H54 (cell line): ENCODE measurements at regions not wholly inside any gene's neighbourhood (a gene's known extent, or its start where the extent isn't known, plus 50 kb on each side); places are given as distances from the start of the nearest gene placed in this dataset.

Experiments used
- DNase-seq: peaks from one replicate; pipeline ENCODE4 v3.0.0; 2011; ENCODE audit warnings: low spot score, mixed read lengths; ENCODE audit not compliant: insufficient read length
- FAIRE-seq: peaks from 3 replicates; lab custom pipeline; 2011; peaks lifted over from hg19 to GRCh38; lab: Jason Lieb, UNC
- POLR2A ChIP-seq: IDR thresholded peaks from 2 replicates; pipeline ENCODE4 v1.6.1; 2011; ENCODE audit warnings: low read depth, mild to moderate bottlenecking, low read length

DNA sequence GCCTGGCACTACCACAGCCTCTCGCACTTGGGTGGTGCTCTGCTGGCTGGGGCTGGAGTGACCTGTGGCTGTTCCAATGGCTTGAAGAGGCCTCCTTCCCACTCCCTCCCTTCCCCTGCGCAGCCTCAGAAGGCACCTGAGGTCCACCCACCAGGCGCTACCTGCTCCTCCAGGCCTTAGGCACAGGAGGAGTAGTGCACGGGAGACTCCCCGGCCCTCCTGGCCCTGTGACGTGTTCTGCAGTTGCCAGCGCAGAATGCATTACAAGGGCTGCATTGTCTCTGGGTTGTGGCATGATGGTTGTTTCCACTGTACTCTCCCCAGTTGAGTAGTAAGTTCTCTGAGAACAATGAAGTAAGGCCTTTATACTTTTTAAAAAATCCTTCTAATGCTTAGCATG is 128.6 kb downstream of the TEX29 start:
- TF ChIP-seq POLR2A = no peak
- no peak for DNase-seq
- no peak for FAIRE-seq

DNA sequence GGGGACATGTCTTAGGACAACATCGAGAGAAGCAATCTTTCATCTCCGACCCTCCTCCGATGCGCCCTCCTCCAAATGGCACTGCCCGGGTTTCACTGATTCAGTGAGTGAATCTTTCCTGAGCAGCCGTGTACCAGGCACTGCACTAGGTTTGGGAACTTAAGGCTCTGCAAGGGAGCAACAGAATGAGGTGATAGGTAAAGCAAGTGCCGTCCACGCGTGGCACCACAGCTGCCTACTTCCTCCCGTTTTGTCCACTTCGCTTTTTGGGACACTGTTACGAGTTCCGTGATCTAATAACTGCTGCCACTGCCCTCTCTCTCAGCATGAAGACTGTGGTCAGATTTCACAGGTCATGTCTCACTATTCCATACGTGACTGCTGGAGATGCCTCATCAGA is 131.0 kb downstream of the TEX29 start:
- no peak for TF ChIP-seq POLR2A
- DNase-seq = no peak
- FAIRE-seq = no peak

DNA sequence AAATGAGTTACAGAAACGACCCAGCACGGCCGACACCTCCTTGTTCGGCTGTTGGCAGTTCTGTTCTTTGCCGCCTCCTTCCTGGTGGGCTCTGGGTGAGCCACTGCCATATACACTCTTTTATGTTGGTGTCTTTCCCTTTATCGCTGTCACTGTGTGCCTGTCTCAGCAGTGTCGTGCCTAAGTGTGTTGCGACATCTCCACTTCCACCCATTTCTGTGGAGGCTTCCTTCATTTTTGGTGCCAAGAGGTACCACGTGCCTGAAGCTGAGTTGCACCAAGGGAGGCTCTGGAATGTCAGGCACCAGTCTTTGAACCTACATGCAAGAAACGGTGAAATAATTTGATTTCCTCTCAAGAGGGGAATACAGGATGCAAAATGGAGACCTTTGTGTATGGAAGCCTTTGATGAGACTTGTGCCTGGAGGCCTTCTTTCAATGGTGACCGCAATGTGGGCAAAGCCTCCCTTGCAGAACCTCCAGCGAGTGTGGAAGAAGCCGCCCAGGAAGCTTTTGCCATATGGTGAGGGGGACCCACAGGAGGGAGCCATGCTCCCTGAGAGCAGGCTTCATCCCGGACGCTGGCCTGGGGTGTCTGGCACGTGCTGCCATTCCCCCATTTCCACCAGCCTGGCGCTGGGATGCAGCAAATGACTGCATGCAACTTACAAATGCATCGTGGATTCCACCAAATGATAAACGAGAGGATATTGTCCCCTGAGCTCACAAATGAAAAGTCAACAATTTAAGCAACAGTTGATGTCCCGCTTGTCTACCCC is 136.2 kb downstream of the TEX29 start:
- TF ChIP-seq POLR2A = no peak
- FAIRE-seq (no peak), DNase-seq (no peak)

DNA sequence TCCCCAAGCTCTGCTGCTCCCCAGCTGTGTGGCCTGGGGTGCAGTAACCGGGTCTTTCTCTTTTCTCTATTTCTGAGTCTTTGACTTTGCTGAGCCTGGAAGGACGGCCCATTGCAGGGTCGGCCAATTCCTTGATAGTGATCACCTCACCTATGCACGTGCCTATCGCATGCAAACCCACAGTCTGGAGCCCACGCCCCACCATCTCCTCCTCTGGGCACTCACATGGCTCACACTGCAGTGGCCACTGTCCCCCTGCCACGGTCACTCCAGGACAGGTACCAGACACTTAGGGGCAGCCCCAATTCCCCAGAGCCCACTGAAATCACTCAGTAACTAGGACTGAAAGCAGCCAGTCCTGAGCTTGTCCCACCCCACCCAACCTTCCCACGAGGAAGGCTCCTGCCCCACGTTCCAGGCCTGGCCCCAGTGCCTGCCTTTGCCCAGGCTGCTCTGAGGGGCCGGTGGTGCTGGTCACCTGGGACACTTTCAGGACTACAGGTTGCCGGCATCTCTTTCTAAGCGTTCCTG is 137.6 kb downstream of the TEX29 start:
- DNase-seq (no peak), FAIRE-seq (no peak)
- TF ChIP-seq POLR2A = no peak

DNA sequence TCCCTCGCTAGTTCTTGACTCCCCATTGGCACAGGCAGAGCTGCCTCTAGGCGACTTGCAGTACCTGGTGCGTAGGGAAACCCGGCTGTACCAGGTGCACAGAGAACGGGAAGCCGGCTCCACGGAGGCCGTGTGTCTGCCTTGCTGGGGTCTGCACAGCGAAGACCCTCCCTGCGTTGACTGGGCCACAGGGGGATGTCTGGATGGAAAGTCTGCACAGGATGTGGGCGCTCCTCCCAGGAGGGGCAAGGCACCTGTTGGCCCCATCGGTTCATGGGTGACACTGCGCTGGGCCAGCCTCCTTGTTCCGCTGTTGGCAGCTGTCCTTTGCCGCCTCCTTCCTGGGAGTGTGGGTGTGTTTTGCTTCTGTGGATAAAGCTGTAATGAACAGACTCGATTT is 138.3 kb downstream of the TEX29 start:
- no peak for DNase-seq
- no peak for TF ChIP-seq POLR2A
- no peak for FAIRE-seq

DNA sequence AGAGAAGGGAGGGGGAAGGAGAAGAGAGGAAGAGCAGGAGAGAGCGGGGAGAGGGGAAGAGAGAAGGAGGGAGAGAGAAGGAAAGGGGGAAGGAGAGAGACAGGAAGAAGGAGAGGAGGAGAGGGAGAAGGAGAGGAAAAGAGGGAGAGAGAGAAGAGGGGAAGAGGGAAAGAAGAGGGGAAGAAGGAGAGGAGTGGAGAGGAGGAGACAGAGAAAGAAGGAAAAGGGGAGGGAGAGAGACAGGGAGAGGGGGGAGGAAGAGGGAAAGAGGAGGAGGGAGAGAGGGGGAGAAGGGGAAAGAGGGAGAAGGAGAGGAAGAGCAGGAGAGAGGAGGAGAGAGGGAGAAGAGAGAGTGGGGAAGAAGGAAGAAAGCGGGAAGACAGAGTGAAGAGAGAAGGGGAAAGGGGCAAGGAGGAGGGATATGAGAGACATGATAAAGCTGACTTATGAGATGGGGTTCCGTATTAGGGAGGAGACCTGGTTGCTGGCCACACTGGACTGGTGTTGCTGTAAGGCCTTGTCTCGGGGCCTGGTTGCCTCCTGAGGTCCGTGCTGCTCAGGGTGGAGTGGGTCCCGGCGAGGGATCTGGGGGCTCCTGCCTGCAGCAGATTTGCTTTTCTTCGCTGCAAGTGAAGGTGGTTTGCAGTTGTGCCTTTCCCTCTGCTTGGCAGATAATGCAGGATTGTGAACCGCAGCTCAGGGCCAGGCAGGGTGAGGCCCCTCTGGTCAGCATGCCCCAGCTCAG is 139.5 kb downstream of the TEX29 start:
- DNase-seq = no peak
- no peak for TF ChIP-seq POLR2A
- FAIRE-seq = no peak

DNA sequence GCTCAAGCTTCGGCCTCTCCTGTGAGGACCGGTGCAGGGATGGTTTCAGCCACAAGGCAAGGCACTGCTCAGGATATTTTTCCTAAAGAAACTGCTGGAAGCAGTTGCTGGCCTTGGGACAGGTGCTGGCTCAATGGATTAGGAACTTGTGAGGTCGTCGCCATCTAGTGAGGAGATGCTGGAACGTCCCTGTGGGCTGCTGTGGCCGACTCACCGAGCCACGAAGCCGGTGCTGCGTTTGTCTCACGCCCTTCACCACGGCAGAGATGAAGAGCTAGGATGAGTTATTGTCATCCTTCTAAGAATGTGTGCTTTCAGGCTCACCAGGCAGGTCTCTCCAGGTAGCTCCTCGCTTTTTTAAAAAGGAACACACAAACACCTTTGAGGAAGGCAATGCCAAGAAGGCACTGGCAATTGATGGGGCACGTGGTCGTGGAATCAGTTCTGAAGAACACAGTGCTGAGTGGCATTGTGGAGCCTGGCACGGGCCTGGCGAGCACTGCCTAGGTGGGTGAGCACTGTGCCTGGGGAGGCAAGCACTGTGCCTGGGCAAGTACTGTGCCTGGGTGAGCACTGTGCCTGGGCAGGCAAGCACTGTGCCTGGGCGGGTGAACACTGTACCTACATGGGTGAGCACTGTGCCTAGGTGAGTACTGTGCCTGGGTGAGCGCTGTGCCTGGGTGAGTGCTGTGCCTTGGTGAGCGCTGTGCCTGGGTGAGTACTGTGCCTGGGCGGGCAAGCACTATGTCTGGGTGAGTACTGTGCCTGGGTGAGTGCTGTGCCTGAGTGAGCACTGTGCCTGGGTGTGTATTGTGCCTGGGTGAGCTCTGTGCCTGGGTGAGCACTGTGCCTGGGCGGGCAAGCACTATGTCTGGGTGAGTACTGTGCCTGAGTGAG is 140.4 kb downstream of the TEX29 start:
- DNase-seq = peak; percentile 39
- FAIRE-seq = peak; percentile 6
- TF ChIP-seq POLR2A = no peak

DNA sequence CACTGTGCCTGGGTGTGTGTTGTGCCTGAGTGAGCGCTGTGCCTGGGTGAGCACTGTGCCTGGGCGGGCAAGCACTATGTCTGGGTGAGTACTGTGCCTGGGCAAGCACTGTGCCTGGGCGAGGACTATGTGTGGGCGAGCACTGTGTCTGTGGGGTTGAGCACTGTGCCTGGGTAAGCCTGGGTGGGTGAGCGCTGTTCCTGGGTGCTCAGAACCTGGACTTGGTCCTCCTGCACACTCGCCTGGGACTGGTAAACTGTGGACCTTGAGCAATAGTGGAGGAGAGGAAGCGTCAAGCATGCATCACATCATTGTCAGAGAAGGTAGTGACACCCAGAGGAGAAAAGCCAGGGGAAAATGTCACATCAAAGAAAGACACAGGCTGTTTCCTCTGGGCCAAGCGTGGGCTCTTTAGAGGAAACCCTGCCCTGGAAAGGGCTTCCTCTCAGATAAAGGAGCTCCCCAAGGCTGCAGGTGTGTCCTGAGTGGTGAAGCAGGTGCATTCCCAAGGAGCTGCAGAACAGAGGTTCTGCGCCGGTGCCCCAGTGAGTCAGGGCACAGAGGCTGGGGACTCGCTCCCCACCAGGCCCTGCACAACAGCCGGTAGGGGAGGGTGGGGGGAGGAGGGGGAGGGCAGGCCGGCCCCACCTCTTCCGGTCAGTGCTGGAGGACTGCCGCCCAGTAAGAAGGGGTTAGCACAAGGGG is 141.2 kb downstream of the TEX29 start:
- DNase-seq (no peak), FAIRE-seq (no peak)
- TF ChIP-seq POLR2A = no peak

DNA sequence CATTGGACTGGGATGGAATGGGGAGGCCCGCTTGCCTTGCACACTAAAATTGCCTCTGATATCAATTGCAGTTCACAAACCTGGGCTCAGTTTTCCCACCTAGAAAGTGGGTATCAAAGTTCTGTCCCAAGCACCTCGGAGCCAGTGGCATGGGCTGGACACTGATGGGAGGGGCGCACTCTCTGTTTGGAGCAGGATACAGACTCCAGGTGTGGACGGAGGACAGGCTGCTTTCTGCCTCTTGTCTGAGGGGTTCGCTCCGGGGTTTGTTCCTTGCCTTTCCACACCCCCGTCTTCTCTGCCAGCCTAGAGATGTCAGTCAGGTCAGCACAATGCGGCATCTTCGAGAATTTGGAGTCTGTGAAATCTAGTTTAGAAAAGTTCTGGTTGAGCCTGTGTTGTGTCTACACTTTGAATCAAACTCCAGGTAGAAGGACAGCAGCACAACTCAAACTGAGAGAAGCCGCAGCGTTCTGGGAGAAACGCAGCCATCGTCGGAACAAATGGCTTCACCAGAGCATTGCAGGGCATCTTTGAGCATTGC is 141.9 kb downstream of the TEX29 start:
- no peak for TF ChIP-seq POLR2A
- FAIRE-seq (no peak), DNase-seq (no peak)

DNA sequence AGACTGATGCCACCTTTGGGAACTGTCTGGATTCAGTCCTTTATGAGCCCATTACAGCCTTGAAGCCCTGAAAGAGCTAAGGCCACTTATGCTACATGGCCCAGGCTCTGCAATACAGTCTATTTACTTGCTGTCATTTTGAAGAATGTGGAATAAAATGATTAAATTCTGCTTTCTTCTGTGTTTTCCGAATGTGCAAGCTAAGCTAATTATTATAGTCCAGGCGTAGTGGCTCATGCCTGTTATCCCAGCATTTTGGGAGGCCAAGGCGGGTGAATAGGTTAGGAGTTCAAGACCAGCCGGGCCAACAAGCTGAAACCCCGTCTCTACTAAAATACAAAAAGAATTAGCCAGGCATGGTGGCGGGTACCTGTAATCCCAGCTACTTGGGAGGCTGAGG is 142.5 kb downstream of the TEX29 start:
- FAIRE-seq = no peak
- DNase-seq = no peak
- no peak for TF ChIP-seq POLR2A

DNA sequence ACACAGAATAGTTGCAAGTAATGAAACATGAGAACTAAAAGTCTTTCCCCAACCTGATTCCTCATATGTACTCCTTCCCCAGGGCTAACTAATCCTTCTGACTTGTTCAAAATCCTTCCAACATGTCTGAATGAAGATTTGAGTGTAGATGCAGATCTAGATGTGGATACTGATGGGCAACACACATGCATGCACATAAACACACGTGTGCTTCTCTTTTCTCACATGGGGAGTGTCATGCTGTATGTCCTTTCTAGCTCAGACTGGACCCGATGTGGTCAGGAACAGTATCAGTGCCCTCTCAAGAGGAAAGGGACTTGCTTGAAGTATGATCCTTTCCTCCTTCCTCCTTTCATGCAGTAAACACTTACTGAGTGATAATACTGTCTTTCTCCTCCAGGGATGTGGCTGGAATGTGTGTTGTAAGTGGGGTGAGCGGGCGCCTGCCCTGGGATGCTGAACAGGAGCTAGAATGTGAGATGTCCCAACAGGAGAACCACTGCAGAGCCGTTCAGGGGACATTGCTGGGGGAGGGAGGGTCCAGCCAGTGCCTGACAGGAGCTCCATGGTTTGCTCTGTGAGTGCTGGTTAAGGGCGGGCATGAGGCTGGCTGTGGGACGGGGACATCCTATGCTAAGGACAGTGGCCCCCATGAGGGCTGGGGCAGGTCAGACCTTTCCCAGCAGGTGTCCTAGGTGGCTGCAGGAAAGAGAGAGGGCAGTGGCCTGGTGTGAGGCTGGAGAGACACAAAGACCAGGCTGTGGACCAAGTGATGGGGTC is 146.9 kb downstream of the TEX29 start:
- DNase-seq (no peak), FAIRE-seq (no peak)
- TF ChIP-seq POLR2A = no peak
